ENCODE measurements at regions not wholly inside any gene's neighbourhood (a gene's known extent, or its start where the extent isn't known, plus 50 kb on each side); places are given as distances from the start of the nearest gene placed in this dataset.

- H3K27me3 ChIP-seq (replicated peaks in 2 of 5; ENCODE audit: control insufficient read depth in 4 of 5, insufficient read depth in 5 of 5, low read length in 4 of 5): no peaks in the 10 kb centered on the region
- POLR2A ChIA-PET: no interaction called here
- H3K27ac ChIP-seq (ENCODE audit: insufficient read depth in 1 of 2, low read depth in 1 of 2, low read length in 2 of 2, poor library complexity in 1 of 2, severe bottlenecking in 2 of 2): peak overlapping the region in 1 of 2 experiments; percentile 80
- H3K4me1 ChIP-seq (ENCODE audit: control extremely low read depth in 1 of 4, control insufficient read depth in 4 of 4, insufficient read depth in 4 of 4, low read length in 3 of 4): peaks cover 13 to 81% (median 33%) of the 10 kb centered on the region in 4 experiments
- CTCF ChIA-PET: interaction anchor here (1.2 to 1.8 kb wide), 3 partner anchors 13 to 188 kb away, joined by 3 read pairs; no protein-coding TSS in a partner anchor
- no peak overlapping the region for H3K4me3 ChIP-seq (ENCODE audit: control insufficient read depth in 1 of 7, extremely low read depth in 1 of 7, insufficient read depth in 4 of 7, low read depth in 2 of 7, low read length in 6 of 7)
- no peaks in the 10 kb centered on the region for H3K9me3 ChIP-seq (ENCODE audit: control extremely low read depth in 1 of 5, control insufficient read depth in 4 of 5, insufficient read depth in 2 of 5, low read depth in 1 of 5, low read length in 4 of 5)
- 95% methylated on average over 10 of the region's 16 CpGs for WGBS (ENCODE audit: insufficient coverage)
- H3K36me3 ChIP-seq (ENCODE audit: control insufficient read depth in 4 of 4, insufficient read depth in 4 of 4, low read length in 3 of 4): no peaks in the 10 kb centered on the region
- no peak for DNase-seq
These were observed 159.6 kb upstream of the ZNF217 start for GRCh38 chr20:53752971-53753879.

- Histone ChIP-seq H3K27me3 (replicated peaks in 2 of 5; ENCODE audit: control insufficient read depth in 4 of 5, insufficient read depth in 5 of 5, low read length in 4 of 5) (no peaks in the 10 kb centered on the region), H3K4me3 (ENCODE audit: control insufficient read depth in 1 of 7, extremely low read depth in 1 of 7, insufficient read depth in 4 of 7, low read depth in 2 of 7, low read length in 6 of 7) (peak overlapping the region in 1 of 7 experiments; percentile 11), H3K9me3 (ENCODE audit: control extremely low read depth in 1 of 5, control insufficient read depth in 4 of 5, insufficient read depth in 2 of 5, low read depth in 1 of 5, low read length in 4 of 5) (no peaks in the 10 kb centered on the region), H3K27ac (ENCODE audit: insufficient read depth in 1 of 2, low read depth in 1 of 2, low read length in 2 of 2, poor library complexity in 1 of 2, severe bottlenecking in 2 of 2) (peak overlapping the region in 1 of 2 experiments; percentile 80), H3K4me1 (ENCODE audit: control extremely low read depth in 1 of 4, control insufficient read depth in 4 of 4, insufficient read depth in 4 of 4, low read length in 3 of 4) (peaks cover 13 to 84% (median 33%) of the 10 kb centered on the region in 4 experiments), H3K36me3 (ENCODE audit: control insufficient read depth in 4 of 4, insufficient read depth in 4 of 4, low read length in 3 of 4) (no peaks in the 10 kb centered on the region)
- 100% methylated on average over 1 of the region's 3 CpGs for WGBS (ENCODE audit: insufficient coverage)
- ChIA-PET CTCF (interaction anchor here (1.2 to 1.8 kb wide), 3 partner anchors 14 to 189 kb away, joined by 3 read pairs; no protein-coding TSS in a partner anchor), POLR2A (no interaction called here)
- DNase-seq: no peak
These were observed 158.9 kb upstream of the ZNF217 start for GRCh38 chr20:53752583-53752970.

- DNase-seq: no peak
- CTCF ChIA-PET: interaction anchor here (0.6 to 1.8 kb wide), 6 partner anchors 15 to 189 kb away, joined by 3 read pairs; no protein-coding TSS in a partner anchor
These were observed 158.1 kb upstream of the ZNF217 start for GRCh38 chr20:53751620-53752318.

GRCh38 chr20:53750827-53751619 is 157.4 kb upstream of the ZNF217 start:
- WGBS (ENCODE audit: insufficient coverage): 33% methylated on average over 14 of the region's 14 CpGs
- no peaks in the 10 kb centered on the region for H3K9me3 ChIP-seq (ENCODE audit: control extremely low read depth in 1 of 5, control insufficient read depth in 4 of 5, insufficient read depth in 2 of 5, low read depth in 1 of 5, low read length in 4 of 5)
- DNase-seq: peak; percentile 60 to 84 (median 79)

More at GRCh38 chr20:53751620-53752318, 158.1 kb upstream of the ZNF217 start:
- no peaks in the 10 kb centered on the region for H3K9me3 ChIP-seq (ENCODE audit: control extremely low read depth in 1 of 5, control insufficient read depth in 4 of 5, insufficient read depth in 2 of 5, low read depth in 1 of 5, low read length in 4 of 5)
- H3K27me3 ChIP-seq (replicated peaks in 2 of 5; ENCODE audit: control insufficient read depth in 4 of 5, insufficient read depth in 5 of 5, low read length in 4 of 5): no peaks in the 10 kb centered on the region
- H3K27ac ChIP-seq (ENCODE audit: insufficient read depth in 1 of 2, low read depth in 1 of 2, low read length in 2 of 2, poor library complexity in 1 of 2, severe bottlenecking in 2 of 2): peak overlapping the region; percentile 56 to 80
- POLR2A ChIA-PET: no interaction called here
- H3K4me3 ChIP-seq (ENCODE audit: control insufficient read depth in 1 of 7, extremely low read depth in 1 of 7, insufficient read depth in 4 of 7, low read depth in 2 of 7, low read length in 6 of 7): no peak overlapping the region
- WGBS (ENCODE audit: insufficient coverage): 93% methylated on average over 3 of the region's 9 CpGs
- H3K36me3 ChIP-seq (ENCODE audit: control insufficient read depth in 4 of 4, insufficient read depth in 4 of 4, low read length in 3 of 4): no peaks in the 10 kb centered on the region
- H3K4me1 ChIP-seq (ENCODE audit: control extremely low read depth in 1 of 4, control insufficient read depth in 4 of 4, insufficient read depth in 4 of 4, low read length in 3 of 4): peaks cover 13 to 84% (median 33%) of the 10 kb centered on the region in 4 experiments

GRCh38 chr20:53749499-53749898 is 155.9 kb upstream of the ZNF217 start:
- POLR2A ChIA-PET: no interaction called here
- H3K4me1 ChIP-seq (ENCODE audit: control extremely low read depth in 1 of 4, control insufficient read depth in 4 of 4, insufficient read depth in 4 of 4, low read length in 3 of 4): peaks cover 8 to 65% (median 29%) of the 10 kb centered on the region in 4 experiments
- no peak overlapping the region for H3K27ac ChIP-seq (ENCODE audit: insufficient read depth in 1 of 2, low read depth in 1 of 2, low read length in 2 of 2, poor library complexity in 1 of 2, severe bottlenecking in 2 of 2)
- H3K36me3 ChIP-seq (ENCODE audit: control insufficient read depth in 4 of 4, insufficient read depth in 4 of 4, low read length in 3 of 4): no peaks in the 10 kb centered on the region
- H3K4me3 ChIP-seq (ENCODE audit: control insufficient read depth in 1 of 7, extremely low read depth in 1 of 7, insufficient read depth in 4 of 7, low read depth in 2 of 7, low read length in 6 of 7): no peak overlapping the region
- CTCF ChIA-PET: interaction anchor here (0.8 to 1.7 kb wide), 4 partner anchors 17 to 74 kb away, joined by 3 to 5 read pairs (median 4); no protein-coding TSS in a partner anchor
- no peaks in the 10 kb centered on the region for H3K9me3 ChIP-seq (ENCODE audit: control extremely low read depth in 1 of 5, control insufficient read depth in 4 of 5, insufficient read depth in 2 of 5, low read depth in 1 of 5, low read length in 4 of 5)
- no peaks in the 10 kb centered on the region for H3K27me3 ChIP-seq (replicated peaks in 2 of 5; ENCODE audit: control insufficient read depth in 4 of 5, insufficient read depth in 5 of 5, low read length in 4 of 5)
- no peak for DNase-seq
- 70% methylated on average over 1 of the region's 1 CpG for WGBS (ENCODE audit: insufficient coverage)

More at GRCh38 chr20:53750827-53751619, 157.4 kb upstream of the ZNF217 start:
- Histone ChIP-seq H3K4me1 (ENCODE audit: control extremely low read depth in 1 of 4, control insufficient read depth in 4 of 4, insufficient read depth in 4 of 4, low read length in 3 of 4) (peaks cover 13 to 76% (median 33%) of the 10 kb centered on the region in 4 experiments), H3K27ac (ENCODE audit: insufficient read depth in 1 of 2, low read depth in 1 of 2, low read length in 2 of 2, poor library complexity in 1 of 2, severe bottlenecking in 2 of 2) (peak overlapping the region; percentile 56 to 80), H3K4me3 (ENCODE audit: control insufficient read depth in 1 of 7, extremely low read depth in 1 of 7, insufficient read depth in 4 of 7, low read depth in 2 of 7, low read length in 6 of 7) (no peak overlapping the region), H3K27me3 (replicated peaks in 2 of 5; ENCODE audit: control insufficient read depth in 4 of 5, insufficient read depth in 5 of 5, low read length in 4 of 5) (no peaks in the 10 kb centered on the region), H3K36me3 (ENCODE audit: control insufficient read depth in 4 of 4, insufficient read depth in 4 of 4, low read length in 3 of 4) (no peaks in the 10 kb centered on the region)
- ChIA-PET POLR2A (interaction anchor here (1.0 kb wide), 1 partner anchor 10 kb away, joined by 3 read pairs; no protein-coding TSS in a partner anchor), CTCF (interaction anchor here (0.8 to 1.6 kb wide), 3 partner anchors 90 to 141 kb away, joined by 3 read pairs; no protein-coding TSS in a partner anchor)

GRCh38 chr20:53748821-53749421 is 155.3 kb upstream of the ZNF217 start:
- DNase-seq: peak in 2 of 3 donors; percentile 49 to 56
- H3K36me3 ChIP-seq (ENCODE audit: control insufficient read depth in 4 of 4, insufficient read depth in 4 of 4, low read length in 3 of 4): no peaks in the 10 kb centered on the region
- H3K27me3 ChIP-seq (replicated peaks in 2 of 5; ENCODE audit: control insufficient read depth in 4 of 5, insufficient read depth in 5 of 5, low read length in 4 of 5): no peaks in the 10 kb centered on the region
- H3K9me3 ChIP-seq (ENCODE audit: control extremely low read depth in 1 of 5, control insufficient read depth in 4 of 5, insufficient read depth in 2 of 5, low read depth in 1 of 5, low read length in 4 of 5): no peaks in the 10 kb centered on the region
- ChIA-PET POLR2A (interaction anchor here (0.6 kb wide), 1 partner anchor 58 kb away, joined by 6 read pairs; no protein-coding TSS in a partner anchor), CTCF (interaction anchor here (0.8 to 1.7 kb wide), 5 partner anchors 17 to 150 kb away, joined by 3 to 5 read pairs (median 3); no protein-coding TSS in a partner anchor)
- no peak overlapping the region for H3K4me3 ChIP-seq (ENCODE audit: control insufficient read depth in 1 of 7, extremely low read depth in 1 of 7, insufficient read depth in 4 of 7, low read depth in 2 of 7, low read length in 6 of 7)
- no peak overlapping the region for H3K27ac ChIP-seq (ENCODE audit: insufficient read depth in 1 of 2, low read depth in 1 of 2, low read length in 2 of 2, poor library complexity in 1 of 2, severe bottlenecking in 2 of 2)
- H3K4me1 ChIP-seq (ENCODE audit: control extremely low read depth in 1 of 4, control insufficient read depth in 4 of 4, insufficient read depth in 4 of 4, low read length in 3 of 4): peaks cover 6 to 61% (median 24%) of the 10 kb centered on the region in 4 experiments
- 95% methylated on average over 5 of the region's 6 CpGs for WGBS (ENCODE audit: insufficient coverage)
